ENCODE measurements at regions not wholly inside any gene's neighbourhood (a gene's known extent, or its start where the extent isn't known, plus 50 kb on each side); places are given as distances from the start of the nearest gene placed in this dataset.

- Histone ChIP-seq H3K9ac (ENCODE audit: low read depth, low read length) (no peak overlapping the region), H3K4me2 (ENCODE audit: low read depth, low read length) (no peak overlapping the region), H3K56ac (ENCODE audit: extremely low read depth, insufficient read depth, low read length) (no peak overlapping the region), H3K27ac (ENCODE audit: insufficient read depth, low read length) (no peak overlapping the region), H2BK120ac (ENCODE audit: low read depth, low read length) (no peak overlapping the region), H2AK9ac (replicated peaks; ENCODE audit: low read depth, low read length, poor library complexity) (no peak overlapping the region), H3K14ac (replicated peaks; ENCODE audit: low read depth, low read length) (no peak overlapping the region), H3K27me3 (ENCODE audit: control insufficient read depth, insufficient read depth, low read length) (no peaks in the 10 kb centered on the region; the same call in 1 of the 2 replicates), H3K79me1 (ENCODE audit: low read depth in 1 of 2, low read length in 2 of 2) (no peaks in the 10 kb centered on the region), H4K8ac (ENCODE audit: low read depth in 2 of 2, low read length in 2 of 2) (no peak overlapping the region), H3K18ac (ENCODE audit: low read depth, low read length) (no peak overlapping the region), H3K9me1 (ENCODE audit: insufficient read depth, low read length) (no peaks in the 10 kb centered on the region), H3K4me3 (ENCODE audit: insufficient read depth, low read depth, low read length) (no peak overlapping the region), H2AK5ac (ENCODE audit: low read depth, low read length) (no peak overlapping the region), H3K9me3 (ENCODE audit: control insufficient read depth, insufficient read depth, low read length) (peaks cover 1% of the 10 kb centered on the region; the same call in 1 of the 2 replicates), H3K36me3 (ENCODE audit: control insufficient read depth, insufficient read depth, low read length) (no peaks in the 10 kb centered on the region), H2AFZ (replicated peaks; ENCODE audit: low read length, poor library complexity) (no peak overlapping the region), H4K91ac (ENCODE audit: insufficient read depth, low read depth, low read length) (no peak overlapping the region), H3K4ac (ENCODE audit: low read depth, low read length) (no peak overlapping the region), H4K5ac (ENCODE audit: low read depth, low read length) (no peak overlapping the region), H2BK5ac (ENCODE audit: low read depth, low read length, poor library complexity, severe bottlenecking) (no peak overlapping the region), H3K23ac (ENCODE audit: low read depth, low read length) (no peak overlapping the region), H3K4me1 (ENCODE audit: control insufficient read depth, insufficient read depth, low read length) (no peaks in the 10 kb centered on the region), H2BK15ac (ENCODE audit: low read depth, low read length) (no peak overlapping the region), H4K20me1 (ENCODE audit: insufficient read depth, low read length) (no peaks in the 10 kb centered on the region), H2BK20ac (ENCODE audit: low read depth, low read length) (no peak overlapping the region)
- ChIA-PET POLR2A (ENCODE audit: unreplicated experiment) (no interaction called here), CTCF (no interaction called here)
- no CpG with 5 or more reads among the region's 7 CpGs for WGBS, 2 experiments (ENCODE audit: extremely low coverage in 2 of 2, insufficient read length in 1 of 2)
- DNase-seq (no peak), ATAC-seq (ENCODE audit: low read depth) (no peak)
- dilution Hi-C loops (cut with HindIII; ENCODE audit: low sequenced_read_pairs, unreplicated experiment) = no loop called here
- no TSS peak for BruUV-seq (replicated peaks)
- in situ Hi-C loops (cut with MboI; ENCODE audit: low sequenced_read_pairs) = no loop called here
- TF ChIP-seq RCOR1 (IDR thresholded peaks at IDR 0.05; ENCODE audit: insufficient replicate concordance, low read length) (no peak), USF2 (IDR thresholded peaks at IDR 0.05; ENCODE audit: low read depth, low read length) (no peak), MXI1 (IDR thresholded peaks at IDR 0.05; ENCODE audit: borderline replicate concordance, low read depth, low read length) (no peak)
- intact Hi-C loops (cut with micrococcal nuclease) = no loop called here
These were observed 66.4 kb upstream of the ARHGAP21 start for GRCh38 chr10:24790073-24790472.

Data from IMR-90 (cell line).